HUES48 (cell line): ENCODE measurements at regions not wholly inside any gene's neighbourhood (a gene's known extent, or its start where the extent isn't known, plus 50 kb on each side); places are given as distances from the start of the nearest gene placed in this dataset.

Source experiments
- H3K27ac ChIP-seq: one replicate; pipeline ENCODE4 v1.7.0; 2013; ENCODE audit warnings: low read depth, low read length, inconsistent platforms
- H3K27me3 ChIP-seq: 2 replicates; pipeline ENCODE4 v1.6.1; 2013; ENCODE audit warnings: mild to moderate bottlenecking, low read length; ENCODE audit not compliant: control insufficient read depth, insufficient read depth
- H3K36me3 ChIP-seq: 2 replicates; pipeline ENCODE4 v1.6.1; 2013; ENCODE audit warnings: low read length; ENCODE audit not compliant: control insufficient read depth, insufficient read depth
- H3K4me1 ChIP-seq: 2 replicates; pipeline ENCODE4 v1.6.1; 2013; ENCODE audit warnings: mild to moderate bottlenecking, low read length; ENCODE audit not compliant: control insufficient read depth, insufficient read depth
- H3K4me3 ChIP-seq: 2 replicates; pipeline ENCODE4 v1.5.1; 2013; ENCODE audit warnings: mild to moderate bottlenecking, low read depth, low read length
- H3K9ac ChIP-seq: 2 replicates; pipeline ENCODE4 v1.6.1; 2013; ENCODE audit warnings: mild to moderate bottlenecking, low read depth, low read length, moderate library complexity
- H3K9me3 ChIP-seq: 2 replicates; pipeline ENCODE4 v1.6.1; 2013; ENCODE audit warnings: low read length; ENCODE audit not compliant: control insufficient read depth, insufficient read depth

GRCh38 chr20:58146746-58147140, 81.7 kb downstream of the ANKRD60 start:
- H3K4me3 ChIP-seq, result no peak overlapping the region
- H3K27ac ChIP-seq, result no peak overlapping the region
- no peak overlapping the region for H3K9ac ChIP-seq
- no peaks in the 10 kb centered on the region for H3K36me3 ChIP-seq
- H3K4me1 ChIP-seq, result 0 out of 2 replicates have a peak, but pooled peaks cover 4% of the 10 kb centered on the region
- H3K27me3 ChIP-seq, result peaks cover 13% of the 10 kb centered on the region
- no peaks in the 10 kb centered on the region for H3K9me3 ChIP-seq

GRCh38 chr20:58146081-58146745, 82.2 kb downstream of the ANKRD60 start:
- Histone ChIP-seq H3K27ac (no peak overlapping the region), H3K36me3 (no peaks in the 10 kb centered on the region), H3K9ac (no peak overlapping the region), H3K27me3 (peaks cover 13% of the 10 kb centered on the region), H3K9me3 (no peaks in the 10 kb centered on the region), H3K4me3 (no peak overlapping the region), H3K4me1 (0 out of 2 replicates have a peak, but pooled peaks cover 4% of the 10 kb centered on the region)

GRCh38 chr20:58145506-58146080, 82.9 kb downstream of the ANKRD60 start:
- H3K4me1 ChIP-seq, result 0 out of 2 replicates have a peak, but pooled peaks cover 4% of the 10 kb centered on the region
- no peaks in the 10 kb centered on the region for H3K36me3 ChIP-seq
- H3K27ac ChIP-seq, result no peak overlapping the region
- peaks cover 13% of the 10 kb centered on the region for H3K27me3 ChIP-seq
- no peak overlapping the region for H3K4me3 ChIP-seq
- H3K9ac ChIP-seq, result no peak overlapping the region
- no peaks in the 10 kb centered on the region for H3K9me3 ChIP-seq

GRCh38 chr20:58144096-58144495, 84.4 kb downstream of the ANKRD60 start:
- H3K9me3 ChIP-seq, result no peaks in the 10 kb centered on the region
- H3K27me3 ChIP-seq, result no peaks in the 10 kb centered on the region
- no peak overlapping the region for H3K4me3 ChIP-seq
- no peaks in the 10 kb centered on the region for H3K4me1 ChIP-seq
- no peaks in the 10 kb centered on the region for H3K36me3 ChIP-seq
- no peak overlapping the region for H3K27ac ChIP-seq
- no peak overlapping the region for H3K9ac ChIP-seq

- Histone ChIP-seq H3K36me3 (no peaks in the 10 kb centered on the region), H3K27me3 (no peaks in the 10 kb centered on the region), H3K27ac (no peak overlapping the region), H3K4me1 (no peaks in the 10 kb centered on the region), H3K9ac (no peak overlapping the region), H3K4me3 (no peak overlapping the region), H3K9me3 (no peaks in the 10 kb centered on the region)
Measured at GRCh38 chr20:58143531-58143930, 84.9 kb downstream of the ANKRD60 start.

- H3K36me3 ChIP-seq, result no peaks in the 10 kb centered on the region
- H3K27me3 ChIP-seq, result no peaks in the 10 kb centered on the region
Measured at GRCh38 chr20:58142843-58143185, 85.6 kb downstream of the ANKRD60 start.

GRCh38 chr20:58141971-58142842, 86.2 kb downstream of the ANKRD60 start:
- H3K27me3 ChIP-seq, result no peaks in the 10 kb centered on the region
- H3K4me1 ChIP-seq, result no peaks in the 10 kb centered on the region
- no peak overlapping the region for H3K9ac ChIP-seq
- H3K4me3 ChIP-seq, result no peak overlapping the region
- H3K27ac ChIP-seq, result no peak overlapping the region
- no peaks in the 10 kb centered on the region for H3K36me3 ChIP-seq
- no peaks in the 10 kb centered on the region for H3K9me3 ChIP-seq

More at GRCh38 chr20:58142843-58143185, 85.6 kb downstream of the ANKRD60 start:
- H3K27ac ChIP-seq, result no peak overlapping the region
- no peaks in the 10 kb centered on the region for H3K9me3 ChIP-seq
- no peak overlapping the region for H3K9ac ChIP-seq
- no peaks in the 10 kb centered on the region for H3K4me1 ChIP-seq
- no peak overlapping the region for H3K4me3 ChIP-seq

GRCh38 chr20:58141496-58141895, 87.0 kb downstream of the ANKRD60 start:
- no peaks in the 10 kb centered on the region for H3K9me3 ChIP-seq
- H3K27me3 ChIP-seq, result no peaks in the 10 kb centered on the region
- no peak overlapping the region for H3K4me3 ChIP-seq
- no peaks in the 10 kb centered on the region for H3K4me1 ChIP-seq
- no peak overlapping the region for H3K27ac ChIP-seq
- no peaks in the 10 kb centered on the region for H3K36me3 ChIP-seq
- no peak overlapping the region for H3K9ac ChIP-seq

- Histone ChIP-seq H3K9me3 (no peaks in the 10 kb centered on the region), H3K36me3 (no peaks in the 10 kb centered on the region), H3K27ac (no peak overlapping the region), H3K4me1 (no peaks in the 10 kb centered on the region), H3K4me3 (no peak overlapping the region), H3K9ac (no peak overlapping the region), H3K27me3 (no peaks in the 10 kb centered on the region)
Measured at GRCh38 chr20:58140787-58141425, 87.5 kb downstream of the ANKRD60 start.

- Histone ChIP-seq H3K9ac (no peak overlapping the region), H3K4me1 (0 out of 2 replicates have a peak, but pooled peaks cover 2% of the 10 kb centered on the region), H3K9me3 (no peaks in the 10 kb centered on the region), H3K27ac (no peak overlapping the region), H3K36me3 (no peaks in the 10 kb centered on the region), H3K27me3 (no peaks in the 10 kb centered on the region), H3K4me3 (no peak overlapping the region)
Measured at GRCh38 chr20:58139849-58140786, 88.3 kb downstream of the ANKRD60 start.
